Activated CD4-positive, alpha-beta T cell treated with anti-CD3 and anti-CD28 coated beads, Interleukin-2, amount 50 U/mL, for 1 hour (primary cell): ENCODE measurements at regions not wholly inside any gene's neighbourhood (a gene's known extent, or its start where the extent isn't known, plus 50 kb on each side); places are given as distances from the start of the nearest gene placed in this dataset.

Source experiments
- DNase-seq: peaks from one replicate; pipeline ENCODE4 v3.0.0-alpha.2; 2020

GRCh38 chr2:5751873-5752482 is 59.8 kb downstream of the SOX11 start:
- no peak for DNase-seq

DNA sequence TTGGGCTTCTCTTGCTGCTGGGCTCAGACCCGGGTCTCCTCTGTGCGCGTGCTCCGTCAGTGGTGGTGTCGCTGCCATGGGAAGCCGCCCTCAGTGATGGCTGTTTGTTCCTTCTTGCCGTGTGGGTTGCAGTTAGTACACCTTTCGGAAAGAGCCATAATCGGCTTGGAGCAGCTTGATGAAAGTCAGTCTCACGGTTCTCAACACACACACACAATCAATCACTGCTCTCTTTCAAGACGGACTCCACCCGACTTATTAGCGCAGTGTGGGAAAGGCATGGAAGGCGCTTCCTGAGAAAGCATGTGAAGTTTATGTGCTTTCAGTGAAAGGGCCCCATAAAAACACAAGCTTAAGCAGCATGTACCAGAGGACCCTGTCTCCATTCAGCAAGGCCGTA is 64.1 kb downstream of the SOX11 start:
- DNase-seq: no peak

DNA sequence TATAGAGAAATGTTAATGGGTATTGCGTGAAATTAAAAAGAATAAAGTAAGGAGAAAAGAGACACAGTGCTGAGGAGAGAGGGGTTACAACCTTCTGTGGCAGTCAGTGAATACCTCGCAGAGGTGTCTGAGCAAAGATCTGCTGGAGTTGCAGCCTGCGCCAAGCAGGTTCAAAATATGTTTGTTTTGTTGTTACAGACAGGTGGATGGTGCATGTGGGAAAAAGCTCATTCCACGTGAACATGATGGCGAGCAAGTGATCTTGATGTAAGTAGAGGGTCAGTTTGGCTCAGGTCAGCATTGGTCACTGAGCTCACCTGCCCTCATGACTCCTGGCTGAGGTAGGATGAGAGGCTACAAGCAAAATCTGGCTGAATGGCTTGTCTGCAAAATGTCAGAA is 66.2 kb downstream of the SOX11 start:
- DNase-seq: no peak

DNA sequence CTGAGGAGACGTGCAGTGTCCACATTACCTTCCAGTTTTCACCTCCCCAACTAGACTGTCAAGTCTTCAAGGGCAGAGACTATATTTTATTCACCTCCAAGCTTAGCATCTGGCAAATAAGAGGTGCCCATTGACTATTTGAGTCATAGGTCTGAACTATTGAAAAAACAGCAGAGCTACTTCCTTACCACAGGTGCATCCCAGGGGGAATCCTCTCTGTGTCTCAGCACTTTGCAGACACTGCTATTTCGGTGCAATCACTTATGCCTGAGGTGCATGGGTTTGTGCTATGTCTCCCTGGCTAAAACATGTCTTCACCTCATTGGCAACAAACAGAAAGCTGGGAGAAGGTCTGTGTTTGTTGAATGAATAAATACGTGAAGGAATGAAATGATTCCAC is 67.8 kb downstream of the SOX11 start:
- no peak for DNase-seq

GRCh38 chr2:5763531-5763930 is 71.3 kb downstream of the SOX11 start:
- no peak for DNase-seq

DNA sequence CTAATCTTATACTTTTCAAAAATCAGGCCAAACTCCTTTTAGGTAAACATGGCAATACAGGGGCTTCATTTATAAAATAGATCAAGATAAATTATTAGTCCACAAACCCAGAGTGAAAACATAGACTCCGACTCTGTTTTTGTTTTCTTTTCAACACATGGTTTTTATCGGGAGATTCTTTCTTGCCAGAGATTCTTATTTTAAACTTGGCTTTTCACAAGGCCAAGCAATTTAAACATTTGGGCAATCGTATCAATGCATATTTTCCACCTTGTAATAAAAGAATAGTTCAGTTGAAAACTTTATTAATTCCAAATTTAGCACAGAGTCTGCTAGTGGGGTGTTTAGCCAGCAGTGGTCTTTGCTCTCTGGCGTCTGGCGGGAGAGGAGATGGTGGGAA is 71.9 kb downstream of the SOX11 start:
- no peak for DNase-seq

DNA sequence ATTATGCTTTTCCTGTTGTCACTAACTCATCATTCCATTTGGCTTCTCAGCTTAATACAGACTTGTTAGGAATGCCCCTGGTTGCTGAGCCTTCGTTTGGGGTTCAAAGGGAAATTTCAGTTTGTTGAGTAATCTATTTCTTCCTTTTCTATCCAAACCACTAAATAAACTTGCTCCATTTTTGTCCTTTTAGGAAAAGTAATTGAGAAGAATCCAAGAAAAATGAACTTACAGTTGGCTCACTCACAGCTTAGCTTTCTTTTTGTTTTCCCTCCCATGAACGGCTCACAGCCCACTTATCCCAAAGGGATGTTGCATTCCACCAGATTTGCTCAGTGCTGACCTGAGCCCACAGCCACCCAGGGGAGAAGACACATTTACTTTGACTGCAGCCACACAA is 73.9 kb downstream of the SOX11 start:
- no peak for DNase-seq

- no peak for DNase-seq
Observed at GRCh38 chr2:5766561-5766960, 74.4 kb downstream of the SOX11 start.

DNA sequence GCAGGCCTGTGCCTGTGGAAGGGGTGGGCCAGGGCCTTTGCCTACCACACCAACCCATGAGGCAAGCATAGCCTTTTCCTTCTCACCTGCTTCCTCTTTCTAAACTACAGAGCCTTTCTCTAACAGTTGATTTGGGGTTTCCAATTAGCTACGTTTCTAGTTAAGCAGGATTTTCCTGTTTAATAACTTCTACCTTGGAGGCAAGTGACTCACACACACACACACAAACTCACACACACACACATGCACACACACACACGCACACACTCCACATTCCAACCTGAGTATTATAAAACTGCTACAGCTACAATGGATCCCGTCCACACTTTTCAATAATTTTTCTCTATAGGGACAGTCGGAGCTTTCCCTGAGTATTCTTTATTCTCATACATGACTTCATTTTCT is 84.9 kb downstream of the SOX11 start:
- DNase-seq: no peak

DNA sequence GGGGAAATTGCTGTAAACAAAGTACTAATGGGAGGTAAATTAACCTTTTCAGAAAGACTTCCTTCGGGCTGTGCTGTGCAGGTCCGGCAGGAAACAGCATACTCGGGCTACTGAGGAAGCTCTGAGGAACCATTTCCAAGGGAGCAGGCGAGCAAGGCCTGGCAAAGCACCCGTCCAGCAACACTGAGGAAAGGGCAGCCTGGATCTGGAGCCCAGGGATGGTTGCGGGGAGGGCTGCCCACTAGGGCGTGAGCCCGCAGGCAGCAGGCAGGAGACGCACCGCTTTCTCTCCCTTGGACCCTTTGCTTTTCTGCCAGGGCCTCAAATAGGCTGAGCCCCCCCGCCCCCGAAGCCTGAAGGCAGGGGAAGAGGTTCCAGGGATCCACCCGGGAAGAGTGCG is 89.5 kb downstream of the SOX11 start:
- DNase-seq: no peak

DNA sequence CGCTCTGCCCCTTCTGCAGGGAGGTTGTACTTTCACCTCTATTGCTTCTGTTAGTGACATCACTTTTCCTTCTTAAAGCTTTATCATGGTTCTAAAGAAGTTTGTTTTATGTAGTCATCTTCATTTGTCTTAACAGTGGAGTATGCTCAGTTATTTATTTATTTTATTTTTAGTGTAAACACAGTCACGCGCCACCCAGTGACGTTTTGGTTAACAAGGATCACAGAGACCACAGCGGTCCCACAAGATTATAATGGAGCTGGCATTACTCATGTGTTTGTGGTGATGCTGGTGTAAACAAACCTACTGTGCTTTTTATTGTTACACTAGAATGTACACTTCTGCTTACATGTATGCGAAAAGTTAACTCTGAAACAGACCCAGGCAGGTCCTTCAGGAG is 89.9 kb downstream of the SOX11 start:
- DNase-seq: no peak

DNA sequence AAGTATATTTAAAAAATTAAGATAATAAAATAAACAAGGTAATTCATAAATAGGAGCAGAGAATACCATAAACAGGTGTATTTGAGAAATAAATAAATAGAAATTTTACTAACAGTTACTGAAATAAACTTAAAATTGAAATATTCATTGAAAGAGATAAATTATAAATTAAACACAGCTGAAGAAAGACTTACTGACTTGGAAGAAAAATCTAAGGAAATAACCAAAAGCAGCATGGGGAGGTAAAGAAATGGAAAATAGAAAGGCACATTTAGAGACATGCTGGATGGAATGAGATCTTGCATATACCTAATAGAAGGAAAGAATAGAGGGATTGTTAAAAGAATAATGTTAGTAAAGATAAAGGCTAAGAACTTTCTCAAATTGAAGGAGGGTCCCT is 96.3 kb downstream of the SOX11 start:
- no peak for DNase-seq

DNA sequence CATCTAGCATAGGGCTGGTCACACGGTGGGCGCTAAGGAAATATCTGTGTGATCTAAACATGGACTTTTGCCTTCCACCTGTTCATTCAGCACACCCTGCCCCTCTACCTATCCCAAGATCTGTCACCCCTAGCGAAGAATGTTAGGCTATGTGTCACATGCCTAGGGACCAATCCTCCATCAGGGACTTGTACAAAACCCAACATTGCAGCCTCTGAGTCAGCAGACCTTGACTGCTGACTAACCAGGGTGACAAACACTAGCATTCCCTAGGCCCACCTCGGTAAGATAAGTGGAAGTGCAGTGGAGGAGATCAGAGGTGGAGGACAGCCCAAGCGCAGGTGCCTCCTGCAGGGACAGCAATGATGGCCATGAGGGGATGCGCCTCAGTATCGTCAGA is 99.2 kb downstream of the SOX11 start:
- DNase-seq: no peak

DNA sequence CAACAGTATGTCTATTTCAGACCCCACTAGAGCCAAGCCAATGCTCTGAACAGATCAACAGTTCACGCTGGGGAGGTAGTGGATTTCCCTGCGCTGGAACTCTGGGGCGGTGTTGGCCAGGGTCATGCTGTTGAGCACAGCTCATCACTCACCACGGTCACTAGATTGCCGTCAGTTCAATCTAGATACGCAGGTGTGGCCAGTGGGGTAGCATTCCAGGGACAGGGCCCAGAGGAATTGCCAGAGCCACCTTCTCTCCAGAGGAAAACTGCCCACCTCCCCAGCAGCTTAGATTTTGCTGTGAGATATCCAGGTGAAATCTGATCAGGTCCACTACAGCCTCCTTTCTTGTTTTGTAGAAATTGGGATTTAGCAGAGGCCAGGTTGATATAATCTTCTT is 101.8 kb downstream of the SOX11 start:
- no peak for DNase-seq

DNA sequence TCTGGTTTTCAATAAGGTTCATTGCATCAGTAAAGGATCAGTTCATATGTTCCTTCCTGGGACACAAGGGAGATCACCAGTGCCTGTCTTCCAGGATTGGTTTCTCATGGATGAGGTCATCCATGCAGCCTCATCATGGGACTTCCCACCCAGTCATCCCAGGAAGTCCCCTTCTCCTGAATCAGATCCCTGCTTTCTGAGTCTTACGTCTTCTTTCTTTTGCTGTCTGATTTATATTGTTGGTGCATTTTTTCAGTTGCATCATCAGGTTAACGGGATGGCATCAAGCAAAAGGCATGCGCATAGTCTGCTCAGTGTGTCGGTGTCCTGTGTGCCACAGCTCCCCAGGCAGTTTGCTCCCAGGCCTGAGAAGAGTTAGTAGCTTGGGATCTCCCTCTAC is 105.9 kb downstream of the SOX11 start:
- DNase-seq: no peak

DNA sequence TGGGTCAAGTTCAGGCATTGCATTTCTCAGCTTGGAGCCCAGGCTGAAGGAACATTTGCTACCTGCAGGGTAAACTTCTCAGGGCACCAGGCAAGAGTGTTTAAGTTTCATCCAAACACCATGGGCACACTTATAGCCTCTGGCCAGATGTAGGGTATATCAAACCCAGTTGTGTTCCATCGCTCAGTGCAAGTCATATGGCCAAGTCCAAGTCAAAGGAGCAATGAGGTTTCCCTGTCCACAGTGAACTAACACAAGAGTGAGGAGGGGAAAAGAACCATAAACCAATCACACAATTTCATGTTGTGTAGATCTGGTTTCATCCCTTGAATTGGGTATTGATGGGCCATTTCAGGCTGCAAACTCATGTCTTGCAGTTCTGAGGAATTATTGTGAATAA is 107.2 kb downstream of the SOX11 start:
- no peak for DNase-seq

GRCh38 chr2:5803547-5803946 is 111.4 kb downstream of the SOX11 start:
- DNase-seq: no peak

DNA sequence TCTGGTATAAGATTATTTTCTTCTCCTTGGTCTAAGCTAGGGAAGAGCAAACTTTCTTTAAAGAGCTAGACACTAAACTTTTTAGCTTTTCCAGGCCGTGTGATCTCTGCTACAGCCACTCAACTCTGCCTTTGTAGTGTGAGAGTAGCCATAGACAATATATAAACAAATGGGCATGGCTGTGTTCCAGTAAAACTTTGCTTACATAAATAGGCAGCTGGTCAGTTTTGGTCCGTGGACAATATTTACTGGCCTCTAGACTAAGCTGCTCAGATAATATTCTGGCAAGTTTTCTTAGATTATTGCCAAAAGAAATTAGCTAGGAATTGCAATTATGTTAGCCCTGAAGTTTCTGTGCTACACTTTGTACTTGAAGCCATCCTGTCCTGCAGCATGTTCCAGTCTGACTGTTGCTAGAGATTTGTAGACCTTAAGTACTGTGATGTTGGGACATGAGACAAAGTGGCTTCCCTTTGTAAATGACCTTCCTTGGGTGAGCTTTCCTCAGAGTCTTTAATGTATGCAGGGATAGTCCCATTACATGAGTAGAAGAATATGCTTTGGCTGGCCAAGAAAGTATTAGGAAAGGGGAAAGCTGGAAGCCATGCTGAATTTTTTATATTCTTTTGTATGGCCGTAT is 126.9 kb downstream of the SOX11 start:
- no peak for DNase-seq

DNA sequence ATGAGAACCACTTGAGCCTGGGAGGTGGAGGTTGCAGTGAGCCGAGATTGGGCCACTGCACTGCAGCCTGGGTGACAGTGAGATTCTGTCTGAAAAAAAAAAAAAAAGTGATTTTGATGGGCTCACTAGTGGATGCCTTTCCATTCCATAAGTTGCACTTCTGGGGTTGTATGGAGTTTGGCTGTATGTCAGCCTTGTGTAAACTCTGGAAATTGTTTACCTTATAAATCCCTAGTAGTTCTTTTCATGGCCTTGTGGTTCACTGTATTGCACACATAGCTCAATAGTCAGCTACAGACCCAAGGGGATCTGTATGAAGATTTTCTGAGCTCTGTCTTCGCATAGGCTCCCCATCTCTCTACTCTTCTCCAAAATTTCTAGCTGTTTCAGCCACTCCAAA is 131.9 kb downstream of the SOX11 start:
- DNase-seq: no peak

DNA sequence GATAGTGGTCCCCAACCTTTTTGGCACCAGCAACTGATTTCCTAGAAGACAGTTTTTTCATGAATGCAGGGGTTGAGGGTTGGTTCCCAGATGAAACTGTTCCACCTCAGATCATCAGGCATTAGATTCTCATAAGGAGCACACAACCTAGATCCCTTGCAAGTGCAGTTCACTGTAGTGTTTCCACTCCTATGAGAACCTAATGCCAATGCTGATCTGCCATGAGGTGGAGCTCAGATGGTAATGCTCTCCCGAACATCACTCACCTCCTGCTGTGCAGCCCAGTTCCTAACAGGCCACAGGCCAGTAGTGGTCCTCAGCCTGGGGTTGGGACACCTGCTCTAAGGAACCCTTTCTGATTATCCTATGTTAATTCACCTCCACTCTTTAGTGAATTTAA is 133.5 kb downstream of the SOX11 start:
- DNase-seq: no peak

- DNase-seq: no peak
Observed at GRCh38 chr2:5826979-5827655, 134.9 kb downstream of the SOX11 start.

- no peak for DNase-seq
Observed at GRCh38 chr2:5834501-5834900, 142.3 kb downstream of the SOX11 start.

DNA sequence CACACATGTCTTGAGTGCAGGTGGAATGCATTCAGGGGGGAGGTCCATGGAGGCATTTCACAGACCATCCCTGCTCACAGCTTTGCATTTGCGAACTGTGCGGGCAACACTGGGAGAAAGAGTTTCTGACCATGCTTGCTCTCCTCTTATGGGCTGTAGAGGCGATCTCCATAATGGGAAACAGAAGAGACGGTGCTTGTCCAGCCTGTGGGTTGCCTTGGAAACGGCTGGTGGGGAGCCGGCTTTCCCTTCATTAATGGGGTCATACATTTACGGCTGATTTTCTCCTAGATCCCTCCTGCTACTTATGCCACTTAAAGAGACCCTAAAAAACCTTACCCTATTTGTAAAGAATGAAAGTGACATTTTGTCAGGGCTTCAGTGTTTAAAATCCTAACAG is 147.4 kb downstream of the SOX11 start:
- no peak for DNase-seq

GRCh38 chr2:5841126-5841525 is 148.9 kb downstream of the SOX11 start:
- no peak for DNase-seq

DNA sequence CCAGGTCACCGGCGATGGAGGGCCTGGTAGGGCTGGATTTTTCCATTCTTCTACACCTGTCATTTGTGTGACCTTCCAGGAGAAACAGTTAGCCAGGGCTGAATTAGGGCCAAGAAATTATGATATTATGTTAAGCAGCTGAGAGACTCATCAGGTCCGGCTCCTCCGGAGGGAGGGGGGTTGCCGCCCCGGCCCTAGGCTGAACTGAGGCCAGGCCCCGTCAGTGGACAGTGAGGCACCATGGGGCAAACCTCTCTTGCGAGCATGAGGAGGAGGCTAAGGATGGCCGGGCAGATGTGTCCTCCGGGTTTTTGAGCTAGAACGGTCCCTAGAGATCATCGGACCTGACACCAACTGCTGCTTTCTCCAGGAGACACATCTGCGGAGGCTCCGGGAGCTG is 150.1 kb downstream of the SOX11 start:
- DNase-seq: no peak
